ENCODE measurements at regions not wholly inside any gene's neighbourhood (a gene's known extent, or its start where the extent isn't known, plus 50 kb on each side); places are given as distances from the start of the nearest gene placed in this dataset.

DNA sequence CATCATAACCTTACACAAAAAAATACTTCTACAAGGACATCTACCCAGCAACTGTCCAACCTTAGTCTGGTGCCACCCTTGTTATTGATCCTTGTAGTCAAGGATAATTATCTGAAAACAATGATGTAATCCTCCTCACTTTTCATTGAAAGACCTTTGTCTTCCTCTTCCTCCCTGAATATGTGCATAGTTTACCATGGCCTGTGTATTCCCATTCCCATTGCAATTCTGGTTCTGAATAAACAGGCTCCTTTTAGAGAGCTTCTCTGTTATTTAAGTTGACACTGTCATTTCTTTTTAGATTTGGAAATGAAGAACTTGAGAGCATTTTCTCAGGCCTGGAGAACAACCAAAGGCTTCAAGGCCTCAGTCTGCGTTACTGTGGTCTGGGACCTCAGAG is 53.3 kb upstream of the RNF7 start:
- no peak for TF ChIP-seq CTCF (IDR thresholded peaks at IDR 0.05; ENCODE audit: unreplicated experiment in 3 of 3)
- Mint-ChIP-seq H3K4me1 (peaks cover 26% of the 10 kb centered on the region), H3K36me3 (ENCODE audit: low read depth) (no peaks in the 10 kb centered on the region), H3K27me3 (ENCODE audit: low read depth) (no peaks in the 10 kb centered on the region), H3K27ac (no peak overlapping the region), H3K9me3 (peaks cover 2% of the 10 kb centered on the region), H3K4me3 (no peak overlapping the region)

- H3K4me3 Mint-ChIP-seq: peak overlapping the region in 2 of 3 experiments; percentile 26 to 69
- H3K36me3 Mint-ChIP-seq (ENCODE audit: low read depth): no peaks in the 10 kb centered on the region
- no peaks in the 10 kb centered on the region for H3K9me3 Mint-ChIP-seq
- no peak for TF ChIP-seq CTCF (IDR thresholded peaks at IDR 0.05; ENCODE audit: unreplicated experiment in 3 of 3)
- peak overlapping the region in 2 of 3 experiments; percentile 55 to 79 for H3K27ac Mint-ChIP-seq
- peaks cover 17% of the 10 kb centered on the region for H3K4me1 Mint-ChIP-seq
- no peaks in the 10 kb centered on the region for H3K27me3 Mint-ChIP-seq (ENCODE audit: low read depth)
Observed at GRCh38 chr3:141686466-141687291, 51.4 kb upstream of the RNF7 start.

All from nephron (organoid).